ENCODE measurements at regions not wholly inside any gene's neighbourhood (a gene's known extent, or its start where the extent isn't known, plus 50 kb on each side); places are given as distances from the start of the nearest gene placed in this dataset.
"Not testable (repeated sequence)": the region's sequence is repeated elsewhere in the genome, so short reads cannot be mapped to it uniquely, and the experiment has no call there.

DNA sequence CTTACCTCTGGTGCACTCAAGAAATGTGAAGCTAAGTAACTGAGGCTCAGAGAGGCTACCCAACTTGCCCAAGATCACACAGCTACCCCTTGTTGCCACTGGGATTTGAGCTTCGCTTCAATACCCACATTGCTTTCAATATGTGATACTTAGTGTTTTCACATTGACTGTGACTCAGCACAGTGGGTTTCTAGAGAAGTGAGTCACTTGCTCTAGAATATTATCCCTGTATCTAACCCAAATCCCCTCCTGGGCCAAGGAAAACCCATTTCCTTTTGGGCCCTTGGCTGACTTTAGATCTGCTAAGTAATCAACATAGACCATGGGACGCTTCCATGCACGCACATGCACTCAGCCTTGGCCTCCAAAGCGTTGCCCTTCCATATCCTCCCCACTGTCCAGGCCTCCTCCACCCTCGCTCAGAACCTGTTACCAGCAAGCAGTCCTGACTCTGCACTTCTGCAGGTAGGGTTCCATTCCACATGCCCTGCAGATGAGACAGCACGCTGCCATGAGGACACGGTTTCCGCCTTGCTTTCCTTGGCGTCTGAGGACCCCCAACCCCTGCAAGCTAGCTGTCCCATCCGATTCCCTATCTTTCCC is 87.7 kb upstream of the CHST15 start:
- DNase-seq (ENCODE audit: low spot score), result peak; percentile 41

DNA sequence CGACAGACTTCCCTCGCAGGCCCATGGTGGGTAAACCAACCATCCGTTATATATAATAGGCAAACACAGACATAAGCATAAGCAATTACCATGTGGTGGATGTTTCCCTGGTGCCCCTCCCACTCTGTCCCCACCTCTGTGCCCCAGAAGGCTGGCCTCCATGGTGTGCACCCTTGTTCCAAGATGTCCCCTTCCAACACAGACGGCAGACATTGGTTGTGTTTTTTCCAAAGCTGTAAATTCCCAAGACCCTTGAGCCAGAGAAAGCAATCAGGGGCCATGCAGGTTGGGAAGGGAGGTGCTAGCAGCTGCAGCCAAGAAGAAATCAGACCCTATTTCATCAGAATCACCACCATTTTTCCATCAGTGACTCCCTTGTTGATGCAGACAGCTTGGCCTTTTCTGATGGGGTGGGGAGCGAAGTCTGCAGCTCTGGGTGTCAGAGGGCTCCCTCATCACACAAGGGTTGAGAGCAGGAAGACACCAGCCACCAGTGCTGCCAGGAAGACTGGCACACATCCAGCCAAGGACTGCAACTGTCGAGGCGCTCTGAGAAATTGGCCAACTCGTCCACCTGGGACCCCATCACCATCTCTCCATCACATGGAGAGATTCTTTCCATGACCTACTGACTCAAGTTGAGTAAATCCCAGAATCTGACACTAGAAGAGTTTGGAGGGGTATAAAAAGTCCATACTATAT is 86.8 kb upstream of the CHST15 start:
- DNase-seq (ENCODE audit: low spot score), result no peak

GRCh38 chr10:124179308-124180043 is 86.1 kb upstream of the CHST15 start:
- DNase-seq (ENCODE audit: low spot score), result no peak

- DNase-seq (ENCODE audit: low spot score), result no peak
These were observed 83.8 kb upstream of the CHST15 start for GRCh38 chr10:124177180-124177518.

- DNase-seq (ENCODE audit: low spot score), result no peak
These were observed 83.2 kb upstream of the CHST15 start for GRCh38 chr10:124176349-124177179.

GRCh38 chr10:124175701-124176348 is 82.4 kb upstream of the CHST15 start:
- DNase-seq (ENCODE audit: low spot score), result no peak

- DNase-seq (ENCODE audit: low spot score), result no peak
These were observed 81.6 kb upstream of the CHST15 start for GRCh38 chr10:124174673-124175645.

DNA sequence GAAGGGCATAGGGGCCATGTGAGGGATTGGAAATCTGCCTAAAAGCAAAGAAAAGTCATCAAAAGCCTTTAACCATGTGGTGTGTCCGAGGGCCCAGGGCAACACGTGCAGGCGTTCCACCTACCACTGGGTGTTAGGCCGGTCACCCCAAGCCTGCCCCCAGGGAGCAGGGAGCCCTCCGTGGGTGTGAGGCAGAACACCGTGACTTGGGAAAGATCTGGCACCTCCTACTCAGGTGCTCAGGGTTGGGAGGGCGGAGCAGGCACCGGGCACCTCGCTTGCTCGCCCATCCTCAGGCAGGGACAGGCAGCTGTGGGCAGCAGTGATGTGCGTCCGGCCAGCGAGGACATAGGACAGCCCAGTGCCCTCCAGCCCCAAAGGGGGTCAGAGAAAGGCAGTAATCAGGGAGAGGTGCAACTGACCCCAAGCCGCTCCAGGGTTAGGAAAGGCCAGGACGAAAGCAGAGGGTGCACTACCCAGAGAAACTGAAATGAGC is 80.7 kb upstream of the CHST15 start:
- DNase-seq (ENCODE audit: low spot score), result no peak

DNA sequence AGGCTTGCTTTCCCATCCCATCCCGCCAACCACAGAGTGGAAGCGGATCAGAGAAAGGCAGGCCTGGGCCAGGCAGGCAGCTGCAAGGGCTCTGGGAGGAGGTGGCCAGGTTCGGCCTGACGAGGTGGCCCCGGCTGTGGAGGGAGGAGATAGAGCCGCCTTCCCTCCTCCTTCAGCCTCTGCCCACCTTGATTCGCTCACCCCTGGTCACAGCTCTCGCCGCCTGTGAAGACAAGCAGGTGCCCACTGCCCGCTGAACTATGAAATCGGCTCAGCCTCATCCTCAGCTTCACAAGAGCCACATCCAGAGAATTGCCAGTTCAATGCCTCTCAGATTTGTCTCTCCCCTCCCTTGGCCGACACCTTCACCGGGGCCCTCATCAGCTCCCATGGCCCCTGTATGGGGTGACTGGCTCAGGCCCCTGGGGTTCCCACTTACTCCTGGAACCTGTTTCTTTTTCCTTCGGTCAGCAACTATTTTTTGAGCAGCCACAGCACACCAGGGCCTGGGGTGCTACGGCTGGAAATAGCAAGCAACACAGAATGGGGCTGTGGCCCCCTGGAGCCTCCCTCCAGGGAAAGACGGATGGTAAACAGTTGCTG is 80.0 kb upstream of the CHST15 start:
- no peak for DNase-seq (ENCODE audit: low spot score)

GRCh38 chr10:124172181-124172916 is 79.0 kb upstream of the CHST15 start:
- DNase-seq (ENCODE audit: low spot score), result no peak

- no peak for DNase-seq (ENCODE audit: low spot score)
These were observed 78.2 kb upstream of the CHST15 start for GRCh38 chr10:124171561-124171960.

DNA sequence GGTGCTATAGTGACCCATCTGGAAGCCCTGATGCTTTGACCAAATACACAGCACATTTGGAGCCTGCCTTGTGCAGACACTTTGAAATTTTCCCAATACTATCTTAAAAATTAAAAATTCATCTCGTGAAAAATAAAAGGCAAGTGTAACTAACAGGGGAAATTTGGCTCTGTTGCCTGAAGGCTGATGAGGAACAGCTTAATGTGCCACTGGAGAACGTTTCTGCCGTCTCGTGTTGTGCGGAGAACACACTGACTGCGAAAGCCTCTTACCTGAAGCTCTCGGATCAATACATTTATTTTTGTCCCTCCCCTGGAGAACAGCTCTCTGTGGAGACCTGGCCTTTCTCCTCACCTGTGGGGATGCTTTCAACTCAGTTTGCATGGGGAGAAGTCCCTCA is 77.2 kb upstream of the CHST15 start:
- DNase-seq (ENCODE audit: low spot score), result no peak

DNA sequence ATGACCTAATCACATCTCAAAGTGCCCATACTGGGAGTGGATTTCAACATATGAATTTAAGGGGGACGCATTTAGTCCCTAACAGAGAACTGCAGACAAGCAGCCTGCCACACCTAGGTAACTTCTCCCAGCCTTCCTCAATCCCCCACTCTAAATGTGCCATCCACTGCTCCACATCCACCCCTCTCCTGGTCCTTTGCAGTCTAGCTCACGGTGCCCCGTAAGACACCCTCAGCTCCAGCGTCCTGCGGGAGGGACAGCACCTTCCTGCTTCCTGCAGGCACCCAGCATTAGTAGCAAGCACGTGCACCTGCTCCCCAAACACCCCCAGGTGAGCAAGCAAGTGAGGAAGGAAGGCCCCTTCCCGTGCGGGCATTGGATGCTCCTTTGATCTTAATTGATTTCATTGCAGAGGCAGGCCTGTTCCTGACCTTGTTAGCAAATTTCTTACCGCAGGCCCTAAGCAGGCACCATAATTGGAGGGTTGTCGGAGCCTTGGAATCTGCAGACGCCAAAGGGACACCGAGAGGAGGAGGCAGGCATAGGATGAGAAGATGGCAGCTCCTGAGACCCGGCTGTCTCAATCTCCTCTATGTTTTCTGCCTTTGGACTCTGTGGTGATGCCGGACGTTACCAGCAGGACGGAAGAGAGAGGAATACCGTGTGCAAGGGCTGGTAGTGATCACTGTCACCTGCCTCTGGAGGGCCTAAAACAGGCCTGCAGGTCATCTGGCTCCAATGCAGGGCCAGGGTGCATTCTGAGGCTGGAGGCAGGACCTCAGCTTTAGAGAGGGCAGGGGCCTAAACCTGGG is 75.8 kb upstream of the CHST15 start:
- DNase-seq (ENCODE audit: low spot score), result no peak

- DNase-seq (ENCODE audit: low spot score), result no peak
These were observed 75.2 kb upstream of the CHST15 start for GRCh38 chr10:124168581-124168980.

DNA sequence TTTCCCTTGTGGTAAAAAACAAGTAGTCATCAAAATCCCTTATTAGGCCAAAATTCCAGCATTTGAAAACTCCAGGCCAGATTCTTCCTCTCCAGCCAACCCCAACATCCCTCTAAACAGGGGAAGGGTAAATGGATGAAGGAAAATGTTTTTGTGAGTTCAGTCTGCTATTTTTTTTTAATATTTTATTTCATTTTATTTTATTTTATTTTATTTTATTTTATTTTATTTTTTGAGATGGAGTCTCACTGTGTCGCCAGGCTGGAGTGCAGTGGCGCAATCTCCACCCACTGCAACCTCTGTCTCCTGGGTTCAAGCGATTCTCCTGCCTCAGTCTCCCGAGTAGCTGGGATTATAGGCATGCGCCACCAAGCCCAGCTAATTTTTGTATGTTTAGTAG is 74.5 kb upstream of the CHST15 start:
- DNase-seq (ENCODE audit: low spot score), result not testable (repeated sequence)

DNA sequence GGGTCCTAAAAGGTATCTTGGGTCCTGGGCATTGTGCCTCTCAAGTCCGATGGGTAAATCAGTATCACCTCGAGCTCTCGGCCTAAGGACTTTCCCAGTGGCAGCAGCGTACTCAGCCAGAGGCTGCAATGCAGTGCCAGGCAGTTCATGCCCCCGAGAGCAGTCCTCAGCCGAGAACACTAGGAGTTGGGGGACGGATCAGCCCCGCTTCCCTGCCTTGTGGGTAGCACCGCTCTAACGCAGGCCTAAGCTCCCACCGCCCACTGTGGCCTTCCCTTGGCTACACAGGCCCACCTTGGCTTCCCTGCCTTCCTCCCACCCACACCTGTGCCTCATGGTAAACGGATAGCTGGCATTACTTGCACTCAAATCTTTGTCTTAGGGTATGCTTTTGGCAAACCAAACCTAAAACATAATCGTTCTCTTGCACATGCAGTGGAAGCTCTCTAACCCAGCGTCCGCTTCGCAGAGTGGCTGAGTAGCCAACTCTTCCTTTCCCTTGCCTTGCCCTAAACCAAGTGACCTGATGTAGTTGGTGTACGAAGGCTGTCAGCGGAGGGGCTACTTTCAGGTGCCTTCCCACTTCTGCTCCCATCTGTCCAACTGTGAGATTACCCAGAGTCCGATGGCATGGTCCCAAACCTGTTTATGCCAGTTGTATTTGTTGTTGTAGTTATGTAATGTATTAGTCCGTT is 73.2 kb upstream of the CHST15 start:
- no peak for DNase-seq (ENCODE audit: low spot score)

- no peak for DNase-seq (ENCODE audit: low spot score)
These were observed 72.4 kb upstream of the CHST15 start for GRCh38 chr10:124165827-124166226.

GRCh38 chr10:124165311-124165710 is 71.9 kb upstream of the CHST15 start:
- no peak for DNase-seq (ENCODE audit: low spot score)

Data from activated CD4-positive, alpha-beta T cell treated with anti-CD3 and anti-CD28 coated beads, Interleukin-2, Interleukin-4, amounts not matched to agents 100 ng/mL and 50 ng/mL, durations not matched to agents 16 hours and 8 hours (primary cell).